Endothelial cell of umbilical vein (primary cell): ENCODE measurements at regions not wholly inside any gene's neighbourhood (a gene's known extent, or its start where the extent isn't known, plus 50 kb on each side); places are given as distances from the start of the nearest gene placed in this dataset.

Source experiments
- CTCF ChIP-seq, 2 donors: IDR thresholded peaks; 1 replicate in 1 of 2; 2 replicates in 1 of 2; pipeline ENCODE4 v1.5.1; 2011; ENCODE audit warnings: low read length in 2 of 2, mild to moderate bottlenecking in 2 of 2, moderate library complexity in 2 of 2, control low read depth in 1 of 2, inconsistent platforms in 1 of 2, low read depth in 1 of 2; ENCODE audit not compliant: insufficient read depth in 1 of 2; ENCODE audit errors: extremely low read depth in 1 of 2
- EZH2 ChIP-seq: IDR thresholded peaks from 2 replicates; pipeline ENCODE4 v1.6.1; 2012; ENCODE audit warnings: borderline replicate concordance, low read depth, mild to moderate bottlenecking, moderate library complexity, low read length, inconsistent platforms; ENCODE audit not compliant: severe bottlenecking
- FOS ChIP-seq: IDR thresholded peaks from 2 replicates; pipeline ENCODE4 v1.6.1; 2011; ENCODE audit warnings: mild to moderate bottlenecking, low read length, moderate library complexity, borderline replicate concordance; ENCODE audit not compliant: insufficient read depth
- GATA2 ChIP-seq: IDR thresholded peaks from 2 replicates; pipeline ENCODE4 v1.7.0; 2011; ENCODE audit warnings: low read depth, mild to moderate bottlenecking, moderate library complexity, mixed read lengths, low read length; ENCODE audit not compliant: insufficient read length, insufficient read depth
- MYC ChIP-seq: IDR thresholded peaks from one replicate; pipeline ENCODE4 v1.6.1; 2011; ENCODE audit warnings: mild to moderate bottlenecking, low read depth, low read length
- POLR2A ChIP-seq: IDR thresholded peaks from 2 replicates; pipeline ENCODE4 v1.6.1; 2012; ENCODE audit warnings: low read depth, mild to moderate bottlenecking, control low read depth, low read length
- POLR2AphosphoS5 ChIP-seq: IDR thresholded peaks from 2 replicates; pipeline ENCODE4 v1.6.1; 2012; ENCODE audit warnings: low read depth, mild to moderate bottlenecking, control low read depth, low read length, moderate library complexity; ENCODE audit not compliant: insufficient read depth
- TF ChIP-seq, protein P1 (sequence below): IDR thresholded peaks from 2 replicates; pipeline ENCODE4 v1.6.1; 2011; ENCODE audit not compliant: insufficient read depth, insufficient read length

DNA sequence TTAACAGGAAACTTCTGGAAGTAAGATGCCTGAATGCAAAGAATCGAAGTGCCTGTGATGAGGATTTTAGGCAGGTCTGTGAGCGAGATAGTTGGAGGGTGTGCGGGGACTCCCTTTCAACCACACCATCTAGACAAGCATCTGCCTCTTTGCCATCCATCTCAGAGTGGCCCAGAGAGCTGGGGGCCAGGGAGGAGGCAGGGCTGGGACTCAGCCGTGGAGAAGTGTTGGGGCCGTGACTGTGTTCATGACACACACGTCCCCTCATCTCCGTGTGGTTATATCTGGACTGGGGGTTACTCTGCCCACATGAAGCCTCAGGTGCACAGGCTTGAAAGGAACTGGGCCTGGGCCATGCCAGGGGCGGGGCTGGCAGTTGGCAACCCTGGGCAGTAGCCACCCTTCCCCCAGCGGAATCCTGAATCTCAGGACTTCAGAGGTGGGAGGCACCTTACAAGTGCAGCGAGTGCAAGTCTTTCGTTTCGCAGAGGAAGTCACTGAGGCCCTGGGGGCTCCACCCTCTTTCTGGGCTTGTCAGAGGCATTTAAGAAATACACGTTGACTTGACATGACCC, 112.5 kb downstream of the SLC4A3 start:
- TF ChIP-seq CTCF (IDR thresholded peaks at IDR 0.05; ENCODE audit: extremely low read depth in 1 of 2, insufficient read depth in 1 of 2, low read depth in 1 of 2, low read length in 2 of 2) (no peak), EZH2 (no peak), POLR2AphosphoS5 (no peak), GATA2 (no peak), FOS (no peak), POLR2A (no peak), MYC (no peak)
- TF ChIP-seq, protein P1, sequence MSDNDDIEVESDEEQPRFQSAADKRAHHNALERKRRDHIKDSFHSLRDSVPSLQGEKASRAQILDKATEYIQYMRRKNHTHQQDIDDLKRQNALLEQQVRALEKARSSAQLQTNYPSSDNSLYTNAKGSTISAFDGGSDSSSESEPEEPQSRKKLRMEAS, result no peak
